Liver (tissue), 2 donors: ENCODE measurements at regions not wholly inside any gene's neighbourhood (a gene's known extent, or its start where the extent isn't known, plus 50 kb on each side); places are given as distances from the start of the nearest gene placed in this dataset.

Experiments used
- MAX ChIP-seq: IDR thresholded peaks from 2 replicates; pipeline ENCODE4 v1.6.1; 2016; ENCODE audit warnings: antibody characterized with exemption
- TF ChIP-seq, protein P1 (sequence below): fragments of 150-350 bp; IDR thresholded peaks from 2 replicates; pipeline ENCODE4 v1.5.1; 2017; ENCODE audit warnings: improper control_type of control experiment, low read depth, low read length; ENCODE audit not compliant: missing input control
- TF ChIP-seq, protein P2 (sequence below): IDR thresholded peaks from 2 replicates; pipeline ENCODE4 v1.6.1; 2016; ENCODE audit warnings: antibody characterized with exemption, mild to moderate bottlenecking
- donor health status: healthy.

GRCh38 chr9:19512103-19512832 lies 103.5 kb downstream of the ACER2 start:
- TF ChIP-seq MAX = no peak
- TF ChIP-seq, protein P1, sequence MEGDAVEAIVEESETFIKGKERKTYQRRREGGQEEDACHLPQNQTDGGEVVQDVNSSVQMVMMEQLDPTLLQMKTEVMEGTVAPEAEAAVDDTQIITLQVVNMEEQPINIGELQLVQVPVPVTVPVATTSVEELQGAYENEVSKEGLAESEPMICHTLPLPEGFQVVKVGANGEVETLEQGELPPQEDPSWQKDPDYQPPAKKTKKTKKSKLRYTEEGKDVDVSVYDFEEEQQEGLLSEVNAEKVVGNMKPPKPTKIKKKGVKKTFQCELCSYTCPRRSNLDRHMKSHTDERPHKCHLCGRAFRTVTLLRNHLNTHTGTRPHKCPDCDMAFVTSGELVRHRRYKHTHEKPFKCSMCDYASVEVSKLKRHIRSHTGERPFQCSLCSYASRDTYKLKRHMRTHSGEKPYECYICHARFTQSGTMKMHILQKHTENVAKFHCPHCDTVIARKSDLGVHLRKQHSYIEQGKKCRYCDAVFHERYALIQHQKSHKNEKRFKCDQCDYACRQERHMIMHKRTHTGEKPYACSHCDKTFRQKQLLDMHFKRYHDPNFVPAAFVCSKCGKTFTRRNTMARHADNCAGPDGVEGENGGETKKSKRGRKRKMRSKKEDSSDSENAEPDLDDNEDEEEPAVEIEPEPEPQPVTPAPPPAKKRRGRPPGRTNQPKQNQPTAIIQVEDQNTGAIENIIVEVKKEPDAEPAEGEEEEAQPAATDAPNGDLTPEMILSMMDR = no peak
- TF ChIP-seq, protein P2, sequence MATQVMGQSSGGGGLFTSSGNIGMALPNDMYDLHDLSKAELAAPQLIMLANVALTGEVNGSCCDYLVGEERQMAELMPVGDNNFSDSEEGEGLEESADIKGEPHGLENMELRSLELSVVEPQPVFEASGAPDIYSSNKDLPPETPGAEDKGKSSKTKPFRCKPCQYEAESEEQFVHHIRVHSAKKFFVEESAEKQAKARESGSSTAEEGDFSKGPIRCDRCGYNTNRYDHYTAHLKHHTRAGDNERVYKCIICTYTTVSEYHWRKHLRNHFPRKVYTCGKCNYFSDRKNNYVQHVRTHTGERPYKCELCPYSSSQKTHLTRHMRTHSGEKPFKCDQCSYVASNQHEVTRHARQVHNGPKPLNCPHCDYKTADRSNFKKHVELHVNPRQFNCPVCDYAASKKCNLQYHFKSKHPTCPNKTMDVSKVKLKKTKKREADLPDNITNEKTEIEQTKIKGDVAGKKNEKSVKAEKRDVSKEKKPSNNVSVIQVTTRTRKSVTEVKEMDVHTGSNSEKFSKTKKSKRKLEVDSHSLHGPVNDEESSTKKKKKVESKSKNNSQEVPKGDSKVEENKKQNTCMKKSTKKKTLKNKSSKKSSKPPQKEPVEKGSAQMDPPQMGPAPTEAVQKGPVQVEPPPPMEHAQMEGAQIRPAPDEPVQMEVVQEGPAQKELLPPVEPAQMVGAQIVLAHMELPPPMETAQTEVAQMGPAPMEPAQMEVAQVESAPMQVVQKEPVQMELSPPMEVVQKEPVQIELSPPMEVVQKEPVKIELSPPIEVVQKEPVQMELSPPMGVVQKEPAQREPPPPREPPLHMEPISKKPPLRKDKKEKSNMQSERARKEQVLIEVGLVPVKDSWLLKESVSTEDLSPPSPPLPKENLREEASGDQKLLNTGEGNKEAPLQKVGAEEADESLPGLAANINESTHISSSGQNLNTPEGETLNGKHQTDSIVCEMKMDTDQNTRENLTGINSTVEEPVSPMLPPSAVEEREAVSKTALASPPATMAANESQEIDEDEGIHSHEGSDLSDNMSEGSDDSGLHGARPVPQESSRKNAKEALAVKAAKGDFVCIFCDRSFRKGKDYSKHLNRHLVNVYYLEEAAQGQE = no peak
